ENCODE measurements at regions not wholly inside any gene's neighbourhood (a gene's known extent, or its start where the extent isn't known, plus 50 kb on each side); places are given as distances from the start of the nearest gene placed in this dataset.

DNA sequence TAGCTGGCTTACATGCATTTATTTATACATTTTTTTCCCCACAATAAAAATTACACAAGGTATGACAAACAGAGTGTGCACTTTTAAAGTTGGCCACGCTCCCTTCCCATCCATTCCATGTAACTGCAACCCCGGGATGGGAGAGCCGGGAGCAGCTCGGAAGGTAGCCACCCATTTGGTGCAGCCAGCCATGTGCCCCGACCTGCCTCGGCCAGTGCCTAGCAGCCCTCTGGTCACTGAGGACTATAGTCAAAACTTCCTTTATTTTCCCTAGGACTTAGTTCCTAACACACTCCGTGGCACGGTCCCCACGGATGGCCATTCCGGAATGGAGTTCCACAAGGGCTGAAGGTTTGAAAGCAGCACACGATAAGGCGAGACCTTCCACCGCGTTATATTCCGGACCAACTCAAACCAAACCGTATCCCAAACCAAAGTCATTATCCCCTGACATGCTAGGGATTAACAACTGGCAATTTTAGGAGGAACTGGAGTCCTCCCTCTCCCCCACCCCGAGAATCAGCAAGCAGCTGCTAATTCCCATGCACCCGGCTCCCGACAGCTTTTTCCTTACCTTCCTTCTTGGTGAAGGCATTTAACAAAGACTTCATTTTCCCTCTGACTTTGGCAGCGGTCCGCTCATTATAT is 426.4 kb downstream of the SHANK2 start:
- no peak overlapping the region for H3K4me3 ChIP-seq (ENCODE audit: low read length)
- TF ChIP-seq, protein P1, sequence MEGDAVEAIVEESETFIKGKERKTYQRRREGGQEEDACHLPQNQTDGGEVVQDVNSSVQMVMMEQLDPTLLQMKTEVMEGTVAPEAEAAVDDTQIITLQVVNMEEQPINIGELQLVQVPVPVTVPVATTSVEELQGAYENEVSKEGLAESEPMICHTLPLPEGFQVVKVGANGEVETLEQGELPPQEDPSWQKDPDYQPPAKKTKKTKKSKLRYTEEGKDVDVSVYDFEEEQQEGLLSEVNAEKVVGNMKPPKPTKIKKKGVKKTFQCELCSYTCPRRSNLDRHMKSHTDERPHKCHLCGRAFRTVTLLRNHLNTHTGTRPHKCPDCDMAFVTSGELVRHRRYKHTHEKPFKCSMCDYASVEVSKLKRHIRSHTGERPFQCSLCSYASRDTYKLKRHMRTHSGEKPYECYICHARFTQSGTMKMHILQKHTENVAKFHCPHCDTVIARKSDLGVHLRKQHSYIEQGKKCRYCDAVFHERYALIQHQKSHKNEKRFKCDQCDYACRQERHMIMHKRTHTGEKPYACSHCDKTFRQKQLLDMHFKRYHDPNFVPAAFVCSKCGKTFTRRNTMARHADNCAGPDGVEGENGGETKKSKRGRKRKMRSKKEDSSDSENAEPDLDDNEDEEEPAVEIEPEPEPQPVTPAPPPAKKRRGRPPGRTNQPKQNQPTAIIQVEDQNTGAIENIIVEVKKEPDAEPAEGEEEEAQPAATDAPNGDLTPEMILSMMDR (IDR thresholded peaks at IDR 0.05; ENCODE audit: insufficient read depth, low read depth, low read length, missing control alignments) = no peak
- DNase-seq (ENCODE audit: low read depth) = no peak

DNA sequence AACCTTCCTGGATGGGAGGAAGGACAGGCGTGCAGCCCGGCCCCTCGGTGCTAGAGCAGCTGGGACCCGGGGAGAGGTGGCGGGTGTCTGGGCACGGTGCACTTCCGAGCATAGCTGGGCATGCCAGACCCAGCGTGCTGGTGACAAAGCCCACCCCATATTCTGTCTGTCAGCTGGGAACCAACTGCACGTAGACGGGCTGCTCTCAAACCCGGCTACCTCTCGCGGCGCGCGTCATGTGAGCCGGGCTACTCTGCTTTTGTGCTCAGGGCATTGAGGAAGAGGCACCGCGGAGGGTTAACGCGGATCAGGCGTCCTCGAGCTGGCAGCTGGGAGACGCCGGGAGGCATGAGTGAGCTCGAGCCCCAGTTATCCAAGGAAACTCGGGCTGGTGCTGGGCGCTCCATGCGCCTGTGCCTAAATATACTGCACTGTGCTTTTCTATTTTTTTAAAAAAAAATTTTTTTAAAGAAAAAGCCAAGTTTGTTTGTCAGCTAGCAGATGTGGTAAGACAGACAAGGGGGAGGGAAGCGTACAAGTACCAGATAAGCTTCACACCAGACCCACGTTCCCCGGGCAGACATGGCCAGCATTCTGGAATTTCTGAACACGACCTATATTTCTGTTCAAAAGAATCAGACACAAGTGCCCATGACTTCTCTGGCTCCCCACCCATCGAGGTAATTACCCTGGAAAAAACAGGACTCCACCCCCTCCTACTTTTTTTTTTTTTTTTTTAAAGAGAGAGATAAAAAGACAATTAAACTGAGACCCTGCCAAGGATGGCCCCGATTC is 425.6 kb downstream of the SHANK2 start:
- DNase-seq (ENCODE audit: low read depth) = peak; percentile 33
- no peak overlapping the region for H3K4me3 ChIP-seq (ENCODE audit: low read length)
- TF ChIP-seq, protein P1 (IDR thresholded peaks at IDR 0.05; ENCODE audit: insufficient read depth, low read depth, low read length, missing control alignments) = no peak

DNA sequence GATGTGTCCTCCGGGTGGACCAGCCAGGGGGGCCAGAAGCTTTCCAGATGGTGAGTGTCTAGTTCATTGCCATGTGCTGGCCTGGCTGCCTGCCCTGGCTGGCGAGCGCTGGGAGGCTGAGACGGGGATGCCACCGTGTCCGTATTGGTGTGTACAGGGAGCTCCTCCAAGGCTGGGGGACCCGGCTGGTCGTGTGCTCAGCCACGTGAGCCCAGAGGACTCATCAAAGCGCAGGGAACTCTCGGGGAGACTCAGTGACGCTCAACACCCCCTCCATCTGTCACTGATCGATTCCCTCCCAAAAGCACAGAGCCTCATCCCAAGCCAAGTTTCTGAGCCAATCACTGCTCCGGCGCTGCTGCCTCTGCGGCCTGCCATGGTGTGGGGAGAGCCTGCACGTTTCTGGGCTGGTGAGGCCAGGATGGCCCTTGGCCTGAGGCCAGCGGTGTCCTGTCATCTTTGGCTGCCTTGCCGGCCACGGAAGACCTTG is 423.7 kb downstream of the SHANK2 start:
- TF ChIP-seq, protein P1 (IDR thresholded peaks at IDR 0.05; ENCODE audit: insufficient read depth, low read depth, low read length, missing control alignments) = no peak
- H3K4me3 ChIP-seq (ENCODE audit: low read length) = no peak overlapping the region
- no peak for DNase-seq (ENCODE audit: low read depth)

DNA sequence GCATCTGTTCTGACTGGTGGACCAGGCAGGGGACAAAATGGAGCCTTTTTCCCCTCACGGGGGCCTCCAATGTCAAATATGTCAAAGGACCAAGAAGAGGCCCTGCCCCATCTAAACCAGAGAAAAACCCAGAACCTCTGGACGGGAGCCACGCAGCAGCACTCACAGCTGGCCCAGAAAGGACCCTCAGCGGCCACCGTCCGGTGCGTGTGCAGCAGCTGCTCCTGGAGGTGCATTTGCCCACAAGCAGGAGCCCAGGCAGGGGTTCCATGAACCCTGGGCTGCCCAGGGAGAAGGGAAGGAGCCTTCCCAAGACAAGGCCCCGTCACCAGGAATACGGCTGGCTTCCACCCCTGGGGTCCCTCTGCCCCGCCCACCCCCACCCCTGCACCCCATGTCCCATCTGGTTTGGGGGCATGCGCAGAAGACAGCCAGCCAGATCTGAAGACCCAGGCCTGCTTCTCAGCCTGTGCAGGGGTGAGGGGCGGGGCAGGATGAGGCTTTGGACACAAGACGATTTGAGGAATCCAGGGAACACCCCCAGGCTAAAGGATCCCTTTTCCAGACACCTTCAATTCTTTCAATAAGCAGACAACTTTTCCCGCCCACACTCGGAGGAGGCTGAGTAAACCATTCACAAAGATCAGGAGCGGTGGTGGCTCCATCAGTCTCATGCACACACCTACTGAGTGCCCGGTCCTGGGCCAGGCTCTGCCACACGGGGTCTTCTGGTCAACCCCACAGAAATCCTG is 423.1 kb downstream of the SHANK2 start:
- DNase-seq (ENCODE audit: low read depth) = no peak
- H3K4me3 ChIP-seq (ENCODE audit: low read length) = no peak overlapping the region
- TF ChIP-seq, protein P1 (IDR thresholded peaks at IDR 0.05; ENCODE audit: insufficient read depth, low read depth, low read length, missing control alignments) = no peak

DNA sequence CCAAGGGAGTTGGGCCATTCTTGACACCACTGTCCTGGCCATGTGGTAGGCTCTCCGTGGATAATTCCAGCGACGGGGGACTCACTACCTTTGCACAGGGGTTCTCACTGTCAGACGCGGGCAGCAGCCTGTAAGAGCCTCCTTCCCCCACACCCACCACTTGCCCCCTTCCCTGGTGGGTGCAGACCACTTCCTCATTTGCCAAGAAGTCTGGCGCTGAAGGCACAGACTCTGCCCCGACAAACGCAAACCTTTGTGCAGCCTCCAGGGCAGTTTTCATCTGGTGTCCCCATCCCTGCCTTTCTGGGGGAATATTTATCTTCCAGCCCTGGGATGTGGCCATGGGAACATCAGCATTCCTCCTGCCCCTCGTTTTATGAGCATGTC is 422.5 kb downstream of the SHANK2 start:
- H3K4me3 ChIP-seq (ENCODE audit: low read length) = no peak overlapping the region
- DNase-seq (ENCODE audit: low read depth) = no peak
- TF ChIP-seq, protein P1 (IDR thresholded peaks at IDR 0.05; ENCODE audit: insufficient read depth, low read depth, low read length, missing control alignments) = no peak

DNA sequence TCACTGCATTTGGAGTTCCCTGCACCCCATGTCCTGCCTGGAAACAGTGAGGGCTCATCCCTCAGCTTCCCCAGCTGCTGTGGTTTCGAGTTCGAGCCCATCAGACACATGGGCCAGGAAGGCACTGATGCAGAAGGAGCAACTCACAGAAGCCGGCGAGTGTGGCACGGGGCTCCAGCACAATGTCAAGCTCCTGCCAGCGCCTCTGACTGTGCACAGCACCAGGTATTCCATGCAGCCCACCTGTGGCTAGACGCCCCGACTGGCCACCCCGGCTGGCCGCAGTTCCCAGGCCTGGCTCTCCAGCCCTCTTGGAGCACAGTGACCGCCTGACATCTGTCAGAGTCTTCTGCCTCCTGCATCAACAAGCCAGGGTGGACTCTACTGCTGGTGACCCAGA is 419.4 kb downstream of the SHANK2 start:
- TF ChIP-seq, protein P1 (IDR thresholded peaks at IDR 0.05; ENCODE audit: insufficient read depth, low read depth, low read length, missing control alignments) = no peak
- no peak overlapping the region for H3K4me3 ChIP-seq (ENCODE audit: low read length)

More for the DNA sequence above, 419.4 kb downstream of the SHANK2 start:
- no peak for DNase-seq (ENCODE audit: low read depth)

All from epithelial cell of esophagus (primary cell).